ENCODE measurements at regions not wholly inside any gene's neighbourhood (a gene's known extent, or its start where the extent isn't known, plus 50 kb on each side); places are given as distances from the start of the nearest gene placed in this dataset.

DNA sequence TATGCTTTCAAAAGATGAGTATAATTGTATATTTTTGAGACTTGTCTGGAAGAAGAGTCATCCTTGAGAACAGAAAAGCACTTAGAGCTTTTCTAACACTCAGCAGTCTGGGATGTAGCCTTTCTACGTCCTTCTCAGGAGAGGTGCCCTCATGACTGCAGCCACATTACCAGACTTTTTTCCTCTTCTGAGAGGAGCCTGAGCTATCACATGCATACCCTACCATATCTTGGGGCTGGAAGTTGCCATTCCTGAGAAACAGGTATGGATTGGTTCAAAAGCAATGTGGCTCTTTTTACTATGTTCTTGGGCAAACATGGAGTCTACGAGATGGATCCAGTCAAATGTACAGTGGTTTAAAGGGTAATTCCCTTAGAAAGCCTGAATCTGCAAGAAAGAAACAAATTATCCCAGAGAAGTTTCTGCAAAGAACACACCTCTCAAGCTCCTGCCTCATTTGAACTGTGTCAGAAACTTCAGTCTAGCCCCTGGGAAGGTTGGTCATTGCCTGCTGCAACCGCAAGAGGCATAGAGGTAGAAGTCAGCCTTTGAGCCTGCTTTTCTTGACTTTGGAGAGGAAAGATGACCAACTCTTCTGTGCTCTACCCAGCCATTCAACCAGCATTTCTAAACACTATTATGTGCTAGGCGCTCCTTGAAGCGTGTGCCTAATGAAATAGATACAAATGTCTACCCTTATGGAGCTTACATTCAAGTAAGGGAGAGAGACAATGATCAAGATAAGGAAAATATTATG, 401.9 kb upstream of the ACTBL2 start:
- TF ChIP-seq CTCF (IDR thresholded peaks at IDR 0.05) = no peak
- TF ChIP-seq POLR2A (IDR thresholded peaks at IDR 0.05) = no peak

Measured in lower leg skin (tissue), 3 donors.